ENCODE measurements at regions not wholly inside any gene's neighbourhood (a gene's known extent, or its start where the extent isn't known, plus 50 kb on each side); places are given as distances from the start of the nearest gene placed in this dataset.

- Histone ChIP-seq H4K20me1 (ENCODE audit: insufficient read depth, low read length) (no peaks in the 10 kb centered on the region), H3K79me2 (ENCODE audit: insufficient read depth, low read length) (no peaks in the 10 kb centered on the region), H2AFZ (ENCODE audit: low read length) (no peak overlapping the region), H3K4me2 (ENCODE audit: low read depth, low read length) (no peak overlapping the region), H3K27me3 (ENCODE audit: control insufficient read depth in 1 of 2, insufficient read depth in 2 of 2, low read length in 2 of 2) (peaks cover 0 to 1% of the 10 kb centered on the region in 2 experiments; a peak in 1 of 5 replicates), H3K27ac (ENCODE audit: extremely low read length, insufficient read depth, low read length) (no peak overlapping the region), H3K4me1 (ENCODE audit: insufficient read depth, low read length) (no peaks in the 10 kb centered on the region), H3K4me3 (replicated peaks in 1 of 3; ENCODE audit: insufficient read depth in 1 of 3, low read depth in 2 of 3, low read length in 3 of 3) (no peak overlapping the region), H3K36me3 (replicated peaks in 1 of 2; ENCODE audit: control insufficient read depth in 1 of 2, insufficient read depth in 2 of 2, low read length in 2 of 2) (no peaks in the 10 kb centered on the region), H3K9me3 (ENCODE audit: low read length) (no peaks in the 10 kb centered on the region), H3K9ac (ENCODE audit: insufficient read depth, low read depth, low read length) (no peak overlapping the region)
- DNase-seq (ENCODE audit: low spot score) (no peak), ATAC-seq (no peak), FAIRE-seq (no peak)
- intact Hi-C loops (cut with micrococcal nuclease; ENCODE audit: unreplicated experiment), result no loop called here
- in situ Hi-C loops (cut with HindIII; ENCODE audit: extremely low pct_ligation_motif_present, low pct_unique_long_range_greater_than_20kb), result no loop called here
- ChIA-PET CTCF (ENCODE audit: low intra/inter-chr PET ratio, low total read pairs) (no interaction called here), POLR2A (no interaction called here)
- BruUV-seq (replicated peaks), result no TSS peak
- TF ChIP-seq CEBPB (IDR thresholded peaks at IDR 0.05; ENCODE audit: borderline replicate concordance, low read depth, low read length), result no peak
- no peak for TF ChIP-seq ZNF749 (CRISPR knock-in tag; IDR thresholded peaks at IDR 0.05; ENCODE audit: borderline replicate concordance)
- TF ChIP-seq HCFC1 (IDR thresholded peaks at IDR 0.05; ENCODE audit: low read depth, low read length), result no peak
- no peak for TF ChIP-seq ARID4A (CRISPR knock-in tag; IDR thresholded peaks at IDR 0.05; ENCODE audit: borderline replicate concordance)
- TF ChIP-seq RBFOX2 (IDR thresholded peaks at IDR 0.05; ENCODE audit: low read depth, low read length), result no peak
- no peak for TF ChIP-seq ZNF513 (CRISPR knock-in tag; conservative IDR thresholded peaks at IDR 0.05)
- TF ChIP-seq TFDP1 (CRISPR knock-in tag; IDR thresholded peaks at IDR 0.05; ENCODE audit: borderline replicate concordance), result no peak
- TF ChIP-seq JUND (CRISPR knock-in tag; IDR thresholded peaks at IDR 0.05), result no peak
- TF ChIP-seq NKX3-1 (CRISPR knock-in tag; IDR thresholded peaks at IDR 0.05), result no peak
- TF ChIP-seq ZNF563 (CRISPR knock-in tag; IDR thresholded peaks at IDR 0.05), result no peak
- no peak for TF ChIP-seq GPBP1L1 (CRISPR knock-in tag; IDR thresholded peaks at IDR 0.05)
- 28% methylated on average over 3 of the region's 3 CpGs for WGBS (ENCODE audit: low lambda C conversion rate)
Measured at GRCh38 chr16:17962726-17963125, 373.8 kb downstream of the NPIPA8 start.

Data from HepG2 (cell line).